ENCODE measurements at regions not wholly inside any gene's neighbourhood (a gene's known extent, or its start where the extent isn't known, plus 50 kb on each side); places are given as distances from the start of the nearest gene placed in this dataset.

GRCh38 chr12:84397263-84397662 is 515.3 kb downstream of the SLC6A15 start:
- TF ChIP-seq CTCF (IDR thresholded peaks at IDR 0.05), result no peak; the same call in 2 of the 3 replicates
- no peak for TF ChIP-seq POLR2A (IDR thresholded peaks at IDR 0.05; ENCODE audit: low read length)
- no peak for TF ChIP-seq CEBPB (IDR thresholded peaks at IDR 0.05)
- no peak for TF ChIP-seq EP300 (IDR thresholded peaks at IDR 0.05)
- no peak for TF ChIP-seq ELK1 (IDR thresholded peaks at IDR 0.05; ENCODE audit: low read depth, low read length)

All from A549 (cell line).